Trophoblast cell (in vitro differentiated cells and primary cell): ENCODE measurements at regions not wholly inside any gene's neighbourhood (a gene's known extent, or its start where the extent isn't known, plus 50 kb on each side); places are given as distances from the start of the nearest gene placed in this dataset.

Experiments
- DNase-seq, 2 donors: peaks; one replicate each; pipeline ENCODE4 v3.0.0-alpha.2; 2016
- H2AFZ ChIP-seq: 2 replicates; pipeline ENCODE4 v1.6.1; 2013; ENCODE audit warnings: low read length, moderate library complexity, mild to moderate bottlenecking; ENCODE audit not compliant: insufficient read depth, poor library complexity
- H2AK5ac ChIP-seq: 2 replicates; pipeline ENCODE4 v1.6.1; 2013; ENCODE audit warnings: mild to moderate bottlenecking, low read length
- H2BK120ac ChIP-seq: 2 replicates; pipeline ENCODE4 v1.6.1; 2013; ENCODE audit warnings: low read length, mild to moderate bottlenecking, moderate library complexity; ENCODE audit not compliant: insufficient read depth, poor library complexity
- H2BK12ac ChIP-seq: 2 replicates; pipeline ENCODE4 v1.6.1; 2013; ENCODE audit warnings: mild to moderate bottlenecking, low read length, moderate library complexity
- H2BK5ac ChIP-seq: 2 replicates; pipeline ENCODE4 v1.6.1; 2013; ENCODE audit warnings: low read length, low read depth, moderate library complexity, mild to moderate bottlenecking; ENCODE audit not compliant: poor library complexity
- H3K14ac ChIP-seq: 2 replicates; pipeline ENCODE4 v1.6.1; 2013; ENCODE audit warnings: mild to moderate bottlenecking, low read length
- H3K18ac ChIP-seq: 2 replicates; pipeline ENCODE4 v1.6.1; 2013; ENCODE audit warnings: mild to moderate bottlenecking, low read length
- H3K23ac ChIP-seq: 2 replicates; pipeline ENCODE4 v1.6.1; 2013; ENCODE audit warnings: low read length
- H3K27ac ChIP-seq: 2 replicates; pipeline ENCODE4 v1.5.1; 2013; ENCODE audit warnings: low read depth, mild to moderate bottlenecking, inconsistent platforms, low read length, moderate library complexity
- H3K27me3 ChIP-seq: 2 replicates; pipeline ENCODE4 v1.6.1; 2013; ENCODE audit warnings: inconsistent platforms, mild to moderate bottlenecking, low read length, moderate library complexity; ENCODE audit not compliant: insufficient read depth
- H3K36me3 ChIP-seq, 2 experiments: 1 replicate in 1 of 2; 2 replicates in 1 of 2; pipeline ENCODE4 v1.6.1; 2013; ENCODE audit warnings: low read length in 2 of 2, mild to moderate bottlenecking in 2 of 2, moderate library complexity in 1 of 2; ENCODE audit not compliant: insufficient read depth in 2 of 2, control insufficient read depth in 1 of 2
- H3K4ac ChIP-seq: 2 replicates; pipeline ENCODE4 v1.6.1; 2013; ENCODE audit warnings: low read depth, mild to moderate bottlenecking, low read length, moderate library complexity
- H3K4me1 ChIP-seq, 2 experiments: 1 replicate in 1 of 2; 2 replicates in 1 of 2; pipeline ENCODE4 v1.6.1; 2013; ENCODE audit warnings: low read length in 2 of 2, mild to moderate bottlenecking in 2 of 2, moderate library complexity in 1 of 2; ENCODE audit not compliant: insufficient read depth in 2 of 2, control insufficient read depth in 1 of 2
- H3K4me2 ChIP-seq: 2 replicates; pipeline ENCODE4 v1.6.1; 2013; ENCODE audit warnings: inconsistent platforms, mild to moderate bottlenecking, low read length, moderate library complexity
- H3K4me3 ChIP-seq: 2 replicates; pipeline ENCODE4 v1.5.1; 2013; ENCODE audit warnings: mild to moderate bottlenecking, low read depth, low read length, inconsistent platforms
- H3K79me1 ChIP-seq: one replicate; pipeline ENCODE4 v1.6.1; 2013; ENCODE audit warnings: low read length
- H3K79me2 ChIP-seq: 2 replicates; pipeline ENCODE4 v1.6.1; 2013; ENCODE audit warnings: low read length, mild to moderate bottlenecking; ENCODE audit not compliant: control insufficient read depth, insufficient read depth, poor library complexity
- H3K9ac ChIP-seq: 2 replicates; pipeline ENCODE4 v1.6.1; 2013; ENCODE audit warnings: mild to moderate bottlenecking, low read length
- H3K9me3 ChIP-seq: 2 replicates; pipeline ENCODE4 v1.6.1; 2013; ENCODE audit warnings: low read depth, mild to moderate bottlenecking, control low read depth, inconsistent platforms, low read length; ENCODE audit not compliant: insufficient read depth
- H4K12ac ChIP-seq: 2 replicates; pipeline ENCODE4 v1.6.1; 2013; ENCODE audit warnings: low read depth, mild to moderate bottlenecking, low read length, moderate library complexity
- H4K8ac ChIP-seq: 2 replicates; pipeline ENCODE4 v1.6.1; 2013; ENCODE audit warnings: low read depth, mild to moderate bottlenecking, low read length, moderate library complexity
- H4K91ac ChIP-seq: one replicate; pipeline ENCODE4 v1.6.1; 2013; ENCODE audit warnings: low read depth, mild to moderate bottlenecking, low read length, moderate library complexity
- WGBS: extraction: QIAGEN DNeasy Blood & Tissue Kit; methylation state at CpG from one replicate; pipeline ENCODE4 v1.1.7; 2013; ENCODE audit warnings: missing lambda C conversion rate; ENCODE audit not compliant: insufficient read length, insufficient coverage; ENCODE audit errors: extremely low coverage; 5-methylcytosine and 5-hydroxymethylcytosine counted together

DNA sequence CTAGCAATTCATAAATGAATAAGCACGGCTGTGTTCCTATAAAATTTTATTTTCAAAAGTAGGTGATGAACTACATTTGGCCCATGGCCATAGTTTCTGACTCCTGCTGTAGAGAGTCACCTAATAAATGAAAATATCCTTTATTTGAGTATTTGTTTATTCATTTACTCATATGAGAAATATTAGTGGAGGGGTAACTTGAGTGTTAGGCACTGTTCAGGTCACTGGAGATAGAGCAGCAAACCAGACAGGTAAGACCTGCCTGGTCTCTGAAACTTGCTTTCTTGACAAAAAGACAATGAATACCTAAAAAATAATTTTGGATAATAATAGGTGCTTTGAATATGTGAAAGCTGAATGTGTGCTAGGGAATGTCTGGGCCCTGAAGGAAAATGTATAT is 68.8 kb downstream of the YIPF5 start:
- H2BK5ac ChIP-seq = no peak overlapping the region
- H3K79me1 ChIP-seq = no peaks in the 10 kb centered on the region
- H2AK5ac ChIP-seq = no peak overlapping the region
- no peak overlapping the region for H2BK12ac ChIP-seq
- no peak overlapping the region for H4K91ac ChIP-seq
- H3K36me3 ChIP-seq = no peaks in the 10 kb centered on the region
- H2AFZ ChIP-seq = no peak overlapping the region
- H3K79me2 ChIP-seq = no peaks in the 10 kb centered on the region
- H3K4me3 ChIP-seq = no peak overlapping the region
- H3K18ac ChIP-seq = no peak overlapping the region
- no peak overlapping the region for H3K4ac ChIP-seq
- H2BK120ac ChIP-seq = no peak overlapping the region
- DNase-seq = no peak
- no CpG with 5 or more reads among the region's 1 CpG for WGBS
- no peak overlapping the region for H3K9ac ChIP-seq
- H3K4me2 ChIP-seq = no peak overlapping the region
- H3K23ac ChIP-seq = no peak overlapping the region
- no peak overlapping the region for H3K27ac ChIP-seq
- H4K12ac ChIP-seq = no peak overlapping the region
- H4K8ac ChIP-seq = no peak overlapping the region
- H3K4me1 ChIP-seq = no peaks in the 10 kb centered on the region
- no peaks in the 10 kb centered on the region for H3K27me3 ChIP-seq
- H3K9me3 ChIP-seq = no peaks in the 10 kb centered on the region
- H3K14ac ChIP-seq = no peak overlapping the region

DNA sequence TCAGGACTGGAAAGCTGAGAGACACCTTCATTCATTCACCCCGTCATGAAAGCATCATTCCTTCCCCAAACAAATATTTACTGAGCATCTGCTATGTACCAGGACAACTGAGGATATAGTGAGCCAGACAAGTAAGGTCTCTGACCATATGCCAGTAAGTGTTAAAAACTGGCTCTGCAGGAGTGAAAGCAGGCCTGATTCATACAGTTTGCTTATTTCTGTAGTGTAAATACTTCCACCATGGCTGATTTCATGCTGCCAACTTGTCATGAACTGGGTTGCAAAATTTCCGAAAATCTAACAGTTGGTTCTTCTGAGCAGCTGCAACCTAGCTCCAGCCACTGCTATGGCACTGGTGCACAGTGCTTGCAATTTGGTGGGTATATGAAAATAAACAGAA is 68.1 kb downstream of the YIPF5 start:
- WGBS = no CpG with 5 or more reads among the region's 2 CpGs

DNA sequence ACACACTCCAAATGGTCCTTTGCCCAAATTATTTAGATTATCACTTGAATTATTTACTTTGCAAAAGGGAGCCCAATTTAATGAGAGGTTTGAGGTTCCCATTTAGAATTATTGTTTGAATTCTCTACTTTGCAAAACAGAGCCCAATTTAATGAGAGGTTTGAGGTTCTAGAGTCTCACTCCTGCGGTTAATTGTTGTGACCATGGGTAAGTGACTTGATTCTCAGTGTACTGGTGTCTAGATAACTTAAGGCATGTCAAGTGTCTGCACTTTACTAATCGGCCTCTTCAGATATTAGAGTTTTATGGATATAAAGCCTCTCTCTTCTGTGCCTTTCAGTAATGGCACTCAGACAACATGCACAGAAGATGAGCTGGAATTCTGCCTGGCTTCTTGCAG is 67.5 kb downstream of the YIPF5 start:
- H2BK12ac ChIP-seq = no peak overlapping the region
- no peak overlapping the region for H2AFZ ChIP-seq
- no peak overlapping the region for H4K12ac ChIP-seq
- H2BK120ac ChIP-seq = no peak overlapping the region
- H3K4me3 ChIP-seq = no peak overlapping the region
- H3K4ac ChIP-seq = no peak overlapping the region
- no peak overlapping the region for H2BK5ac ChIP-seq
- H3K36me3 ChIP-seq = no peaks in the 10 kb centered on the region
- no peak overlapping the region for H3K14ac ChIP-seq
- H3K27ac ChIP-seq = no peak overlapping the region
- H3K9ac ChIP-seq = no peak overlapping the region
- DNase-seq = no peak
- H3K79me1 ChIP-seq = no peaks in the 10 kb centered on the region
- H3K4me1 ChIP-seq = no peaks in the 10 kb centered on the region
- H2AK5ac ChIP-seq = no peak overlapping the region
- no peak overlapping the region for H4K8ac ChIP-seq
- no peak overlapping the region for H3K4me2 ChIP-seq
- no peak overlapping the region for H3K23ac ChIP-seq
- no peaks in the 10 kb centered on the region for H3K27me3 ChIP-seq
- no CpG with 5 or more reads among the region's 2 CpGs for WGBS
- no peak overlapping the region for H3K18ac ChIP-seq
- no peaks in the 10 kb centered on the region for H3K79me2 ChIP-seq
- no peaks in the 10 kb centered on the region for H3K9me3 ChIP-seq
- H4K91ac ChIP-seq = no peak overlapping the region

More for the DNA sequence above, 68.1 kb downstream of the YIPF5 start:
- H4K91ac ChIP-seq = no peak overlapping the region
- no peak overlapping the region for H4K8ac ChIP-seq
- no peak overlapping the region for H3K9ac ChIP-seq
- no peak for DNase-seq
- no peaks in the 10 kb centered on the region for H3K79me2 ChIP-seq
- H2BK12ac ChIP-seq = no peak overlapping the region
- H3K18ac ChIP-seq = no peak overlapping the region
- H3K9me3 ChIP-seq = no peaks in the 10 kb centered on the region
- no peak overlapping the region for H2AFZ ChIP-seq
- H3K4ac ChIP-seq = no peak overlapping the region
- no peak overlapping the region for H2BK5ac ChIP-seq
- no peak overlapping the region for H2AK5ac ChIP-seq
- no peaks in the 10 kb centered on the region for H3K79me1 ChIP-seq
- no peak overlapping the region for H3K23ac ChIP-seq
- H2BK120ac ChIP-seq = no peak overlapping the region
- no peak overlapping the region for H4K12ac ChIP-seq
- no peaks in the 10 kb centered on the region for H3K36me3 ChIP-seq
- H3K27me3 ChIP-seq = no peaks in the 10 kb centered on the region
- no peaks in the 10 kb centered on the region for H3K4me1 ChIP-seq
- no peak overlapping the region for H3K4me3 ChIP-seq
- H3K4me2 ChIP-seq = no peak overlapping the region
- H3K14ac ChIP-seq = no peak overlapping the region
- H3K27ac ChIP-seq = no peak overlapping the region

DNA sequence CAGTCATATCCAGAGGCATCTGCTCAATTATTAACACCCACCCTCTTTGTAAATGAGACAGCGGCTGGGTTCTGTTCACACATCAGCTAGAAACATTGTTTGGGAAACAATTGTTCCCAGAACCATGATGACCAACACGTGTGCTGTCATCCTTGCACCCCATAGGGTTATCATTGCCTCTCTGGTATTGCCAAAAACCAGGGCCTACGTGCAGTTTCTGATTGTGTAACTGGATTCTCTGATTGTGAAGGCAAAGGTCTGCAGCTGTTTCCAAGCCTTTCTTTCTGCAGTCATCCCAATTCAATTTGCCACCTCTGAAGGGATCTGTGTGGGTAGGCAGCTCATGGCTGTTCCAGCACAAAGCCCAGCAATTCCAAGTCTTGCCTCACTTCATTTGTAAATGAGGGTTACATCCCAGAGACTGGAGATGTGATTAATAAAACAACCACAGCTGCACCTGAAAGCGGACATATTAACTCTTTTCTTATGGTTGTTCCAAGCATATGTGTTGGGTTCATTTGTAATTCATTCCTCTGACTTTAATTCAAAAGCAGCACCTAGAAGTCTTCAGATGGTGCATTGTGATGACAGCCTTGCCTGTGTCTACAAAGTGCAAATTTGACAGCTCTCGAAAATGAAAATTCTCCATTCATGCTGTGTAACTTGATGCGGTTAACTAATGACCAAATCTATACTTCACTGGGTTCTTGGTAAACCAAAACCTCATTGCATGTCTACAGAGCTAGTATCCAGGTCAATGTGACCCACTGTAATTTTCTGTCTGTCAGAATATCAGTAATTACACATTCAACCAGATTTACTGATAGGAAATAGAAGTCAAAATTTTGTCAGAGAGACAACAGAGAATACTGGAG is 66.6 kb downstream of the YIPF5 start:
- WGBS = no CpG with 5 or more reads among the region's 6 CpGs
- H3K4me2 ChIP-seq = no peak overlapping the region
- H4K91ac ChIP-seq = no peak overlapping the region

More for the DNA sequence above, 66.6 kb downstream of the YIPF5 start:
- no peaks in the 10 kb centered on the region for H3K36me3 ChIP-seq
- no peak overlapping the region for H3K23ac ChIP-seq
- H3K27ac ChIP-seq = no peak overlapping the region
- no peaks in the 10 kb centered on the region for H3K9me3 ChIP-seq
- no peak overlapping the region for H3K4me3 ChIP-seq
- H3K79me1 ChIP-seq = no peaks in the 10 kb centered on the region
- H2BK12ac ChIP-seq = no peak overlapping the region
- H4K8ac ChIP-seq = no peak overlapping the region
- no peak overlapping the region for H3K4ac ChIP-seq
- H2BK5ac ChIP-seq = no peak overlapping the region
- H3K14ac ChIP-seq = no peak overlapping the region
- no peak for DNase-seq
- H3K9ac ChIP-seq = no peak overlapping the region
- no peaks in the 10 kb centered on the region for H3K27me3 ChIP-seq
- H2AK5ac ChIP-seq = no peak overlapping the region
- H3K18ac ChIP-seq = no peak overlapping the region
- H3K79me2 ChIP-seq = no peaks in the 10 kb centered on the region
- no peak overlapping the region for H4K12ac ChIP-seq
- no peak overlapping the region for H2AFZ ChIP-seq
- H3K4me1 ChIP-seq = no peaks in the 10 kb centered on the region
- no peak overlapping the region for H2BK120ac ChIP-seq
